ENCODE measurements at regions not wholly inside any gene's neighbourhood (a gene's known extent, or its start where the extent isn't known, plus 50 kb on each side); places are given as distances from the start of the nearest gene placed in this dataset.
A peak's percentile ranks its signal among the peaks of the same experiment; 100 is the strongest.

GRCh38 chr22:34045311-34045710 is 125.0 kb upstream of the LARGE1 start:
- Mint-ChIP-seq H3K4me1 (ENCODE audit: low read depth) (no peaks in the 10 kb centered on the region), H3K27me3 (ENCODE audit: low read depth) (no peaks in the 10 kb centered on the region), H3K4me3 (ENCODE audit: unreplicated experiment) (no peak overlapping the region), H3K9me3 (ENCODE audit: low read depth) (peaks cover 3% of the 10 kb centered on the region), H3K36me3 (ENCODE audit: low read depth) (no peaks in the 10 kb centered on the region), H3K27ac (ENCODE audit: unreplicated experiment) (no peak overlapping the region)
- TF ChIP-seq CTCF (IDR thresholded peaks at IDR 0.05), result no peak
- DNase-seq (ENCODE audit: low spot score), result no peak

- TF ChIP-seq CTCF (IDR thresholded peaks at IDR 0.05), result peak; percentile 45
- Mint-ChIP-seq H3K9me3 (ENCODE audit: low read depth) (peaks cover 16% of the 10 kb centered on the region), H3K4me1 (ENCODE audit: low read depth) (no peaks in the 10 kb centered on the region), H3K27me3 (ENCODE audit: low read depth) (no peaks in the 10 kb centered on the region), H3K27ac (ENCODE audit: unreplicated experiment) (no peak overlapping the region), H3K4me3 (ENCODE audit: unreplicated experiment) (no peak overlapping the region), H3K36me3 (ENCODE audit: low read depth) (no peaks in the 10 kb centered on the region)
- no peak for DNase-seq (ENCODE audit: low spot score)
Observed at GRCh38 chr22:34055525-34056200, 135.4 kb upstream of the LARGE1 start.

- Mint-ChIP-seq H3K4me3 (ENCODE audit: unreplicated experiment) (no peak overlapping the region), H3K36me3 (ENCODE audit: low read depth) (no peaks in the 10 kb centered on the region), H3K4me1 (ENCODE audit: low read depth) (no peaks in the 10 kb centered on the region), H3K9me3 (ENCODE audit: low read depth) (peaks cover 13% of the 10 kb centered on the region), H3K27me3 (ENCODE audit: low read depth) (no peaks in the 10 kb centered on the region), H3K27ac (ENCODE audit: unreplicated experiment) (no peak overlapping the region)
- no peak for DNase-seq (ENCODE audit: low spot score)
- TF ChIP-seq CTCF (IDR thresholded peaks at IDR 0.05), result no peak
Observed at GRCh38 chr22:34057726-34058125, 137.4 kb upstream of the LARGE1 start.

GRCh38 chr22:34064696-34065095 is 144.4 kb upstream of the LARGE1 start:
- Mint-ChIP-seq H3K27me3 (ENCODE audit: low read depth) (no peaks in the 10 kb centered on the region), H3K27ac (ENCODE audit: unreplicated experiment) (no peak overlapping the region), H3K4me1 (ENCODE audit: low read depth) (no peaks in the 10 kb centered on the region), H3K9me3 (ENCODE audit: low read depth) (peaks cover 6% of the 10 kb centered on the region), H3K4me3 (ENCODE audit: unreplicated experiment) (no peak overlapping the region), H3K36me3 (ENCODE audit: low read depth) (no peaks in the 10 kb centered on the region)
- TF ChIP-seq CTCF (IDR thresholded peaks at IDR 0.05), result no peak
- no peak for DNase-seq (ENCODE audit: low spot score)

- Mint-ChIP-seq H3K27me3 (ENCODE audit: low read depth) (no peaks in the 10 kb centered on the region), H3K4me1 (ENCODE audit: low read depth) (no peaks in the 10 kb centered on the region), H3K36me3 (ENCODE audit: low read depth) (no peaks in the 10 kb centered on the region), H3K27ac (ENCODE audit: unreplicated experiment) (no peak overlapping the region), H3K4me3 (ENCODE audit: unreplicated experiment) (no peak overlapping the region), H3K9me3 (ENCODE audit: low read depth) (peaks cover 6% of the 10 kb centered on the region)
- no peak for TF ChIP-seq CTCF (IDR thresholded peaks at IDR 0.05)
- DNase-seq (ENCODE audit: low spot score), result no peak
Observed at GRCh38 chr22:34067031-34067430, 146.8 kb upstream of the LARGE1 start.
